GM18511 (cell line): ENCODE measurements at regions not wholly inside any gene's neighbourhood (a gene's known extent, or its start where the extent isn't known, plus 50 kb on each side); places are given as distances from the start of the nearest gene placed in this dataset.

Experiments
- ATAC-seq: cut with Tn5 transposase; IDR thresholded peaks from one replicate; pipeline ENCODE4 v1.9.1; 2021; ENCODE audit warnings: mild to moderate bottlenecking, moderate library complexity; ENCODE audit not compliant: unreplicated experiment

- no peak for ATAC-seq
Measured at GRCh38 chr1:184302346-184302745, 84.5 kb upstream of the C1orf21 start.

GRCh38 chr1:184310157-184310819 is 76.5 kb upstream of the C1orf21 start:
- ATAC-seq = no peak

- ATAC-seq = no peak
Measured at GRCh38 chr1:184311580-184311979, 75.2 kb upstream of the C1orf21 start.

GRCh38 chr1:184315254-184315653 is 71.6 kb upstream of the C1orf21 start:
- no peak for ATAC-seq

- ATAC-seq = no peak
Measured at GRCh38 chr1:184319879-184320278, 67.0 kb upstream of the C1orf21 start.

- no peak for ATAC-seq
Measured at GRCh38 chr1:184322253-184322652, 64.6 kb upstream of the C1orf21 start.

GRCh38 chr1:184324972-184325371 is 61.9 kb upstream of the C1orf21 start:
- ATAC-seq = no peak

- no peak for ATAC-seq
Measured at GRCh38 chr1:184326278-184326677, 60.6 kb upstream of the C1orf21 start.

GRCh38 chr1:184329245-184329953 is 57.4 kb upstream of the C1orf21 start:
- ATAC-seq = no peak

- no peak for ATAC-seq
Measured at GRCh38 chr1:184329962-184330868, 56.6 kb upstream of the C1orf21 start.

GRCh38 chr1:184330875-184331274 is 56.0 kb upstream of the C1orf21 start:
- no peak for ATAC-seq
